ENCODE measurements at regions not wholly inside any gene's neighbourhood (a gene's known extent, or its start where the extent isn't known, plus 50 kb on each side); places are given as distances from the start of the nearest gene placed in this dataset.

DNA sequence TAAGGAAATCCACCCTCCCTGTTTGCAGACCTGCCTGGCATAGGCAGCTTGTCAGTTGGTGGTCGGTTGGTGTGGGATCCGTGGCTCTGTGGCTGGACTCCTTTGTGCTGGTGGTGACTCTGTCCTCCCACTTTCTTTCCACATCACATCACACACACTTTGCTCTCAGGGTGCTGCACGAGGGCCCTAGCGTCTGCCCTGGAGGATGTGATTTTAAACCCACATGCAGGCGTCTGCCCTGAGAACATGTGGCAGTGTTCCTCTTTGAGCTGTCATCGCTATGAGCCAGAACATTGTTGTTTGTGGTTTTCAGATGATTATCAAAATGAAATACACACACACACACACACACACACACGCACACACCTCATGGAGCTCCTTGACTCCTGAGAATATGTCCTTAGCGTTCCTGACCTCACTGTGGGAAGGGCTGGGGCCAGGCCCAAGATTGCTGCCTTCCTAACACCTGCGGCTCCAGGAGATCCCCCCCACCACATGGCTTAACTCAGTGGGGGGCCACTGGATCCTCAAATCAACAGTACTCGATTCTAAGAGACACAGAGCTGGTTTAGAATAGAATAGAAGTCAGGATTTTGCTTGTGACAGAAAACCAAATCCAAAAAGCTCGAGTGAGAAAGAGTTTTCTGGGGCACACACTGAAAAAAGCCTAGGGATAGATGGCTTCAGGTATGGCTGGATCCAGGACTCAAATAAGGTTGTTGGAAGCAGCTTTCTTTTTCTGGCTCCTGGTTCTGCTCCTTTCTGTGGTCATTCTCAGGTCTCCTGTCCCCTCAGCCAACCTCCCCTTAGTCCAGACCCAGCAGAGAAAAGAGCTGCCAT lies 54.8 kb downstream of the RTP5 start:
- Mint-ChIP-seq H3K4me3 (no peak overlapping the region), H3K36me3 (no peaks in the 10 kb centered on the region), H3K27ac (no peak overlapping the region), H3K27me3 (no peaks in the 10 kb centered on the region), H3K9me3 (no peaks in the 10 kb centered on the region), H3K4me1 (ENCODE audit: low read depth) (peaks cover 12% of the 10 kb centered on the region)
- intact Hi-C loops (cut with micrococcal nuclease): no loop called here
- CTCF ChIA-PET: interaction anchor here (0.6 to 1.2 kb wide), 3 partner anchors 26 to 234 kb away, joined by 3 to 4 read pairs (median 4); no protein-coding TSS in a partner anchor
- DNase-seq: peak; percentile 30
- POLR2A ChIA-PET: no interaction called here

GRCh38 chr2:241924909-241925250 lies 55.4 kb downstream of the RTP5 start:
- Mint-ChIP-seq H3K4me1 (ENCODE audit: low read depth) (peaks cover 12% of the 10 kb centered on the region), H3K9me3 (no peaks in the 10 kb centered on the region), H3K4me3 (no peak overlapping the region), H3K27me3 (no peaks in the 10 kb centered on the region), H3K36me3 (no peaks in the 10 kb centered on the region), H3K27ac (no peak overlapping the region)
- no peak for DNase-seq
- POLR2A ChIA-PET: no interaction called here
- CTCF ChIA-PET: interaction anchor here (0.9 kb wide), 1 partner anchor 26 kb away, joined by 3 read pairs; no protein-coding TSS in a partner anchor
- intact Hi-C loops (cut with micrococcal nuclease): no loop called here

GRCh38 chr2:241925277-241925676 lies 55.7 kb downstream of the RTP5 start:
- Mint-ChIP-seq H3K4me1 (ENCODE audit: low read depth) (peaks cover 12% of the 10 kb centered on the region), H3K27ac (no peak overlapping the region), H3K27me3 (no peaks in the 10 kb centered on the region), H3K4me3 (no peak overlapping the region), H3K36me3 (no peaks in the 10 kb centered on the region), H3K9me3 (no peaks in the 10 kb centered on the region)
- no peak for DNase-seq
- ChIA-PET POLR2A (no interaction called here), CTCF (interaction anchor here (0.9 kb wide), 1 partner anchor 25 kb away, joined by 3 read pairs; no protein-coding TSS in a partner anchor)
- intact Hi-C loops (cut with micrococcal nuclease): no loop called here

- H3K27me3 Mint-ChIP-seq: no peaks in the 10 kb centered on the region
- peaks cover 12% of the 10 kb centered on the region for H3K4me1 Mint-ChIP-seq (ENCODE audit: low read depth)
- CTCF ChIA-PET: no interaction called here
- intact Hi-C loops (cut with micrococcal nuclease): no loop called here
- POLR2A ChIA-PET: no interaction called here
- no peak overlapping the region for H3K27ac Mint-ChIP-seq
- DNase-seq: no peak
- H3K36me3 Mint-ChIP-seq: no peaks in the 10 kb centered on the region
- no peaks in the 10 kb centered on the region for H3K9me3 Mint-ChIP-seq
- H3K4me3 Mint-ChIP-seq: no peak overlapping the region
These were observed 56.4 kb downstream of the RTP5 start for GRCh38 chr2:241925821-241926441.

DNA sequence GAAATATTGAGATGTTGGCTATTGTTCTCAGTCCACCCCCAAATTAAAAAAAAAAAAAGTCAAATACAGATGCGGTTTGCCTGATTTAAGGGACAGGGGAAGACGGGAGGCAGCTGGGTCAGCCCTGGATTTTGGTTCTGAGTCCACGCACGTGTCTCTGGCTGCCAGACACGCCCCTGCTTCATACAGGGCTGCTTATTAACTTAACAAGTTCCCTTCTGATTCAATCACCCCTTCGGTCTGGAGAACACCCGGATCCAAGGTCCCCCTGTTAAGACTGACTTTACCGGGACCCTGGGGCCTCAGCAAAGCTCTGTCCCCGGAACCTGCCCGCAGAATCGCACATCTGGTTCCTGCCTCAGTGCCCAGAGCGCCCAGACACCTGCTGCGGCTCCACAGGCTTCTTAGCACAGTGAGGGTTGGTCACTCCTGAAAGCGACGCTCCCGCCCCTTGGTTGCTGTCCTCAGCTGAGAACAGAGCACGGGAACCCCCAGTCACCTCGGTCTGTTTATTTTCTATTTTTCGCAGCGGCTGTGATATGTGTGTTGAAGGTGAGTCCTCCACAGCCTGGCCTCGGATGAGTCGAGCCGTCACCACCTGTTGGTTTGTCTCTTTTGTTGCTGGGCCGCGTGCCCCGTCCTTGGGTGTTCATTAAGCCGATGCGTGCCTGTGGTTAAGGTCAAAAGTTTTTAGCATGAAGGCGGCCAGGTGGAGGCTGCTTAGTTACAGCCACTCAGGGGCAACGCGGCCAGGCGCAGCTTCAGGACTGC lies 57.2 kb downstream of the RTP5 start:
- ChIA-PET POLR2A (no interaction called here), CTCF (no interaction called here)
- intact Hi-C loops (cut with micrococcal nuclease): no loop called here
- DNase-seq: no peak
- Mint-ChIP-seq H3K27ac (no peak overlapping the region), H3K36me3 (no peaks in the 10 kb centered on the region), H3K4me3 (no peak overlapping the region), H3K9me3 (no peaks in the 10 kb centered on the region), H3K4me1 (ENCODE audit: low read depth) (peaks cover 12% of the 10 kb centered on the region), H3K27me3 (no peaks in the 10 kb centered on the region)

DNA sequence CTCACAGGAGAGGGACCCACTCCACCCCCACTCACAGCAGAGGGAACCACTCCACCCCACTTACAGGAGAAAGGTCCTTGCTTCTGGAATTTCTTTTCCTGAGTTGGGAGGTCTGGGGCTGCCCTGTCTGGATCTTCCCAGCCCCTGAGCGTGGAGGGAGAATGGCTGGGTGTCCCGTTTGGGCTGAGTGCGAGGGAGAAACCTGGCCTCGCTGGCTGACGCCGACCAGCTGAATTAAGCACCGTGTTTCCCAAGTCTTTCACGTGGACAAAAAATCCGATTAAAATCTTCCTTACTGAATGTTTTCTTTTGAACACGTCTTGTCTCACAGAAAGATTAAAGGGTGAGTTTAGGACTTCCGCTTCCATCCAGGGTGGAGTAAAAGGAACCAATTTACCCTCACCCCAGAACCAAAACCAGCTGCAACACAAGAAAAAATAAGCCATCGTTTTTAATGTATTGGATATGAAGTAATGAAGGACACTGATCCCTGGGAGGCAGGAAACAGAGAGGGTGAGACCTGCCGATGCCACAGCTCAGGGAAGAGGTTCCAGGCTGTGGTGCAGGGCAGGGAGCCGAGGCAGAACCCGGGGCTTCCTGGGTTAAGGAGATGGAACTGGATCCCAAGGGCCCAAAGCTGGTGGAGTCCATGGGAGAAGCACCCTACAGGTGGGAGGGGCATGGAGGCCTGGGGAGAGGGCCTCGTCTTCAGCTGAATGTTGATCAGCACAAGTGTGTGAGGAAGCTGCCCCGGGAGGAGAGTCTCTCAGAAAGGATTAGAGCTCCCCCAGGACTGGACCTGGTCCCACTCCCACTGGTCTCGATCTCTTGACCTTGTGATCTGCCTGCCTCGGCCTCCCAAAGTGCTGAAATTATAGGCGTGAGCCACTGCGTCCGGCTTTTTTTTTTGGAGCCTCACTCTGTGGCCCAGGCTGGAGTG lies 60.3 kb downstream of the RTP5 start:
- POLR2A ChIA-PET: no interaction called here
- CTCF ChIA-PET: no interaction called here
- Mint-ChIP-seq H3K4me3 (no peak overlapping the region), H3K9me3 (no peaks in the 10 kb centered on the region), H3K27ac (no peak overlapping the region), H3K4me1 (ENCODE audit: low read depth) (peaks cover 6% of the 10 kb centered on the region), H3K27me3 (no peaks in the 10 kb centered on the region), H3K36me3 (no peaks in the 10 kb centered on the region)
- intact Hi-C loops (cut with micrococcal nuclease): no loop called here
- no peak for DNase-seq

DNA sequence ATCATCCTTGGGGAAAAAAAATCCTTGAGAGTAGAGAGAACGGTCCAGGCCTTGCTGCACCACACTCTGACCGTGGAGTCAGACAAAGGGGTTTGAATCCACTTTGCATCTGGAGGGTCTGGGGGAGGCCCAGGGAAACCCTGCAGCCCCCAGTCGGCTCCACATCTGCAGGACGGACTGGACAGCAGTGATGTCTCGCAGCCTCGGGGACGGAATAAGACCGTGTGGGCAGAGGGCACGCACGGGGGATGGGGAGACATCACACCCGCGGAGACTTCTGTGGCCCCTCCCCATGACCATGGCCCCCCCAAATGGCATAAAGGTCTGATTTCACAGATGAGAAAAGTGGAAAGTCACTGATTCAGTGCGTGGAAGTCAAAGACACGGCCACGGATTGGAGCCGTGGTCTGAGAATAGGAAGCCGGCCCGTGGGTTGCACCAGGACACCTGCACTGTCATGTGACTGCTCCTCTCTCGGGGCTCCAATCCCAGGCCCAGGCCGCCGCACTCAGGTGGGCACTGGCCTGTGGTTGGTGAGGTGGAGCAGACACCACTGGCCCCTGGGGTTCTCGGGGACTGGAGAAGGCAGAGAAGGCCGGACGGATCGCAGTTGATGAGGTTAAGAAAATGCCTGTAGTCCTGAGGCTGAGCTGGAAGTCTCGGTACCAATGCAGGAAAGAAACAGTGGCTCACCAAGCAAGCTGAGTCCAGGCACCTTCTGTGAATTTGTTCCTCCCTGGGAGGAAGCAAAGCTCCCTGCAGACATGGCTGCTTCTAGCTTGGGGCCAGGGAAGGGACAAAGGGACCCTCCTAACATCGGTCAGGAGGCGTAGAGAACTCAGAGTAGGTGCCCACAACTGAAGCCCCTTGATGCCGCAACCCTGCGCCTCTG lies 61.8 kb downstream of the RTP5 start:
- POLR2A ChIA-PET: no interaction called here

DNA sequence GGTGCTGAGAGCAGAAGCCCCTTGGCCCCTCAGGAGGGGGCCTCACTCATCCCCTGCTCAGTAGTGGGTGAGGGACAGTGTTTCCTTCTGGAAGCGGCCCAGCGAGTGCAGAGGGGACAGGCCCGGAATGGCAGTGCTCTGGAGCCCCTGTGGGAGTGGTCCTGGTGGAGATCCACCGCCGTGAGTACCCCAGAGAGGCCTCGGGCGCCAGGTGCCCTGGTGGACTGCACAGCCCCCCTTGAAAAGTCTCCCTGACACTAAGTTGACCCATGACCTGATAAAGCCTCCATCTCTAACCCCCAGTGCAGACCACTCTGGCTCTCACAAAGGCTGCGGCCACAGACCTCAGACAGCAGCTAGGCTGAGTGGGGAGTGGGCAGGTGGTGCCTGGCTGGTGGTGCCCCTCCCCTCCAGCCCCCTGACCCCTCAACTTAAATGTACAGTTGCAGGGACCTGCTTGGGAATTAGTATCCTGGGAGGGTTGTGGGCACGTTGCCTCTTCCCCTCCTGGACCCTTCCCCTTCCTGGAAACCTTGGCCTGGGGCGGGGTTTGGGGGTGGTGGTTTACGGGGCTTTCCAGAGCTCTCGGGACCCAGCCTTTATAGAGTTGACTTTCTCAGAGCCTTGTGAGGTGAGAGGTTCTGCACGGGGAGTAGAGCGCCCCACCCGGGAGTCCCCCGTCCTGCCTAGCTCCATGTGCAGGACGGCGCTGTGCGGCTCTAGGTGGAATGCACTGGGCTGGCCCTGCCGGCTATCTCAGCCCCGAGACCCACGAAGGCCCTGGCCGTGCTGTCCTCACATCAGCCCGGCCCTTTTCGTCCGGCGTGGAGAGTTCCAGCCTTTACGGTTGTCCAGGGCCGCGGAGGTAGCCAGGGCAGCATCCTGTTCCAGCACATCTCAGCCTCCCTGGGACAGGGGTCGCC lies 62.7 kb downstream of the RTP5 start:
- intact Hi-C loops (cut with micrococcal nuclease): no loop called here

More for the DNA sequence above, 61.8 kb downstream of the RTP5 start:
- H3K27ac Mint-ChIP-seq: no peak overlapping the region
- no peak for DNase-seq
- no peaks in the 10 kb centered on the region for H3K9me3 Mint-ChIP-seq
- H3K4me3 Mint-ChIP-seq: no peak overlapping the region
- intact Hi-C loops (cut with micrococcal nuclease): no loop called here
- peaks cover 5% of the 10 kb centered on the region for H3K36me3 Mint-ChIP-seq
- CTCF ChIA-PET: no interaction called here
- H3K4me1 Mint-ChIP-seq (ENCODE audit: low read depth): peaks cover 11% of the 10 kb centered on the region
- no peaks in the 10 kb centered on the region for H3K27me3 Mint-ChIP-seq

DNA sequence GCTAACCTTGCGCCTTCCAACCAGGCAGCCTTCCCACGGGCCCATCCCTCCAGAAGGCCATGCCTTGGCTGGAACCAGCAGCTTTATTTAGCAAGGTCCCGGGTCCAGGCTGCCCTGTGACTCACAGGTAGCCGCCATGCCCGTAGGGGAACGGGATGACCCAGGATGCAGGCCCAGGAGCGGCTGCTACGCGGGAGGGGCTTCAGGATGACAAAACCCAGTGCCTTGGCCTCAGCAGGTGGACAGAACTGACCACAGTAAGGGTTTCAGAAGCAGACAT lies 63.3 kb downstream of the RTP5 start:
- no peaks in the 10 kb centered on the region for H3K9me3 Mint-ChIP-seq
- intact Hi-C loops (cut with micrococcal nuclease): no loop called here
- no peak overlapping the region for H3K27ac Mint-ChIP-seq
- H3K4me3 Mint-ChIP-seq: no peak overlapping the region
- no peaks in the 10 kb centered on the region for H3K27me3 Mint-ChIP-seq
- no peak for DNase-seq
- POLR2A ChIA-PET: no interaction called here
- H3K36me3 Mint-ChIP-seq: peaks cover 5% of the 10 kb centered on the region
- CTCF ChIA-PET: no interaction called here
- peaks cover 11% of the 10 kb centered on the region for H3K4me1 Mint-ChIP-seq (ENCODE audit: low read depth)

More for the DNA sequence above, 62.7 kb downstream of the RTP5 start:
- Mint-ChIP-seq H3K9me3 (no peaks in the 10 kb centered on the region), H3K36me3 (peaks cover 5% of the 10 kb centered on the region), H3K27me3 (no peaks in the 10 kb centered on the region), H3K27ac (no peak overlapping the region), H3K4me1 (ENCODE audit: low read depth) (peaks cover 11% of the 10 kb centered on the region), H3K4me3 (no peak overlapping the region)
- CTCF ChIA-PET: no interaction called here
- DNase-seq: no peak
- POLR2A ChIA-PET: no interaction called here

DNA sequence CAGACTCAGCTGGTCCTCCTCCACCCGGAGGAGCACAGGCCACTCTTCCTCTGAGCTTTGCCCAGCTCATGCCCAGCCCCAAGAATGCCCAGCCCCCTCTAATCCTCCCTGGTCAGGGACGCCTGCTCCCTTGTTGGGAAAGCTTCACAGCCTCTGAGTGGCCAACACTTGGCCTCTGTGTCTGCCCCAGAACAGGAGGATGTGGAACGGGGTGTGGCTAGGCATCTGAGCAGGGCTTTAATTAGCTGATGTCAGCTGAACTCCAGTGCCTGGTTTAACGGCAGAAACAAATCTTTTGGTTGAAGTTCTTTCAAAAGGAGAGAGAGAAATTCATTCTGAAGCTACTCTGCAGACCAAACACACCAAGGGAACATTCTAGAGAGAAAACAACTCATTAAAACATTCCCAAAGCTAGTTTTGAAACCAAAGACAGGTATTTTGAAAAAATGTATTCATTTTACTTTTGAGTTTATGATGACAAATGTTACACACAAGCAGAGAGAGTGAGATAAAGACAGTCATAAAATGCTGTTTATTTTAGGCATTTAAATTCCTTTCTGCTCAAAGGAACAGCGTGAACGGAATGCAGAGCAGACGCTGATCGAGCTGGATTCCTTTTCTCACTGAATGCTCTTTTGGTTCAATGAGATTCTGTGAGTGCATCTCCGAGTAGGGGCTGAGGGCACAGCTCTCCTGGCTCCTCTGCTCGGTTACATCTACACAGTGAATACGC lies 63.8 kb downstream of the RTP5 start:
- intact Hi-C loops (cut with micrococcal nuclease): no loop called here
- H3K36me3 Mint-ChIP-seq: peaks cover 5% of the 10 kb centered on the region
- CTCF ChIA-PET: interaction anchor here (0.8 kb wide), 1 partner anchor 17 kb away, joined by 4 read pairs; no protein-coding TSS in a partner anchor
- H3K4me1 Mint-ChIP-seq (ENCODE audit: low read depth): peaks cover 11% of the 10 kb centered on the region
- no peak overlapping the region for H3K4me3 Mint-ChIP-seq
- H3K27me3 Mint-ChIP-seq: no peaks in the 10 kb centered on the region
- no peak overlapping the region for H3K27ac Mint-ChIP-seq
- POLR2A ChIA-PET: no interaction called here
- DNase-seq: peak; percentile 24
- no peaks in the 10 kb centered on the region for H3K9me3 Mint-ChIP-seq
